ENCODE measurements at regions not wholly inside any gene's neighbourhood (a gene's known extent, or its start where the extent isn't known, plus 50 kb on each side); places are given as distances from the start of the nearest gene placed in this dataset.

GRCh38 chr2:128537646-128538045 lies 219.0 kb upstream of the HS6ST1 start:
- no peak for DNase-seq

DNA sequence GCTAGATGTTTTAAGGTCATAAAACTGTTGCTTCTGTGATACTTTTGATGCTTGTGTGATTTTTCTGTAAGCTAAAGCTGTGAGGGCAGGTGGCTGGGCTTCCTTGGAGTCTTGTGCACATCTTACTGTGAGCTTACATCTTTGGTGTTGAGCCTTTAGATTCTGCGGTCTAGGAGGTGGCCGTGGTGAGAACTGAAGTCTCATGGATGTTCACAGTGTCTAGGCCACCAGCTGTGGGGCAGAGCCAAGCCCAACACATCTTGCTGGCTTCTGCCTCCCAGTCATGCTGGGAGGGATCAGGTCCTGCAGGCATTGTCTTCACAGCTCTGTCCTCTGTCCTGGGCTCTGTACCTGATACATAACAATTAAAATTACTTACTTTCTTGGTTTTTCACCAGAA lies 219.7 kb upstream of the HS6ST1 start:
- DNase-seq: no peak

- no peak for DNase-seq
Observed at GRCh38 chr2:128540670-128541069, 222.0 kb upstream of the HS6ST1 start.

DNA sequence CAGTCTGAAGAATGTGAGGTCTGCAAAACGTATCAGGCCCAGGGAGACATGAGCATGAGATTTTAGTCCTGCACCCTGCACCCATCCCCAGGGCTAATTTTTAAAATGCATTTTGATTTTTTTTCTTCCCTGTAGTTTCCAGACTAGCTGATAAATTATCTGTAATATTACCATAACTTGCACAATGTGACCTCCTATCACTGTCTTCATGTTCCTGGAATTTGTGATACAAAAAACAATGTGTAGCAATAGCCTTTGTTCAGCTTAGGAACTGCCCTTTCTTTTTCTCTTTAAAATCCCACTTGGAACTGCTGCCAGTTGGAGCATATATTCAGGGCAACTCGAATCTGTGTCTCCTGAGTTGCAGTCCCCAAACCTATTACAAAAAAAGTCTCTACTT lies 222.8 kb upstream of the HS6ST1 start:
- DNase-seq: no peak

DNA sequence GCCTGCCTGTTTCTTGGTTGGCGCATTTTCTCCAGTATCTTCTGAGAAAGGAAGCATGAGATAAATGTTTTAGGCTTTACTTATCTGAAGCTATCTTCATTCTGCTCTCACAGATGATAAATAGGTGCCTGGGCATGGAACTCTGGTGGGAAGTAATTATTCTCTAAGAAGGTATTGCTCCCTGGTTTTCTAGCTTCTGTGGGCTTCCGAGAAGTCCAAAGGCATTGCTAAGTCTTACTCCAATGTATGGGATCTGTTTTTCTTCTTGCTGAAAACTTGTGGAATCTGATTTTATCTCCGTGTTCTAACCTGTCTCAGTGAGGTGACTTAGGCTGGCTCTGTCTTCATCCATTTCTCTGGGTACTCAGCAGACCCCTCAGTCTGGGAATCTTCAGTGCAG lies 224.4 kb upstream of the HS6ST1 start:
- no peak for DNase-seq

- DNase-seq: no peak
Observed at GRCh38 chr2:128543646-128544045, 225.0 kb upstream of the HS6ST1 start.

DNA sequence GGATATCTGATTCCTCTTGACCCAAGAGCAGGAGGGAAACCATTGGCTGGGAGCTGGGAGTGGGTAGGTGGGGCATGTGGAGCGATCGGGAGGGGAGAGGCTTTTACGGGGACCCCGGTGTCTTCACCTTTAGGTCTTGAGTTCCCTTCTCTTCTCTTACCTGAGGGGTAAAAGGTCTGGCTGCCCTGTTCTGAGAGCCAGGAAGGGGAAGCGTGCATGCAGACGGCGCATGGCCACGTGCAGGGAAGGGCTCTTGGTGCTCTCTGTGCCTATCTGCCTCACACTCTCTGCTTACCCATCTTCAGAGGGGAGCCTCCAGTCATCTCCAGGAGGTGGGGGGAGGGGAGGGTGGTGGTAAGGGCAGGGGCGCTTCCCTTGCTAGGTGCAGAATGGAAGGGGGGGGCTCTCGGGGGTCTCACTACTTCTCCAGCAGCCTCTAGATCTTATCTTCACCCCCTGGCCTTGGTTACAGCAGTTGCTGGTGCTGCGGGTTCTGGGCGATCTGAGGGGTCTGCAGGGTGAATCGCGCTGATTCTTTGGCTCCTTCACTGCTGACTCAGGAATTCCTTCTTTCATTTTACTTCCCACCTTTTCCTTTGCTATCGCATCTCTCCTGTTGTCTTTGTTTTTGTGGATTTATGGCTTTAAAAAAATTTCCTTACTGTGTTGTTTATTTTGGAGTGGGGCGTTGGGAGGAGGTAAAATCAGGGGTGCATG lies 225.8 kb upstream of the HS6ST1 start:
- no peak for DNase-seq

GRCh38 chr2:128545085-128545484 lies 226.4 kb upstream of the HS6ST1 start:
- no peak for DNase-seq

GRCh38 chr2:128545829-128546228 lies 227.2 kb upstream of the HS6ST1 start:
- DNase-seq: no peak

DNA sequence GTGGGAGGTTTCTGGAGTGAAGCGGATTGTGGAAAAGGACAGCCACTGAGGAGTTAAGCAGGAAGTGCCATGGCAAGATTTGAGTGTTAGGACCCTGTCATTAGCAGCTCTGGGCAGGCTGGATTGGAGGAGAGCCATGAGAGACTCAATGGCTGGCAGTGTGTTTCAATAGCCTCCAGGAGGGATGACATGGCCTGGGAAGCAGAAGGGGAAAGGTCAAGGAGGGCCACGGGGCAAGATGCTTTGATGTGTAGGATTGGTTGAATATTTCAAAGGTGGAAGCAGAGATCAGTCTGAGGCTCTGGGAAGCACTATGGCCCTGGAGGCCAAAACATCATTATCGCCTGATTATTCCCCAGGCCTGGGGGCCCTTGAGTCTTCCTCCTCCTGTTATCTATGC lies 229.0 kb upstream of the HS6ST1 start:
- DNase-seq: no peak

DNA sequence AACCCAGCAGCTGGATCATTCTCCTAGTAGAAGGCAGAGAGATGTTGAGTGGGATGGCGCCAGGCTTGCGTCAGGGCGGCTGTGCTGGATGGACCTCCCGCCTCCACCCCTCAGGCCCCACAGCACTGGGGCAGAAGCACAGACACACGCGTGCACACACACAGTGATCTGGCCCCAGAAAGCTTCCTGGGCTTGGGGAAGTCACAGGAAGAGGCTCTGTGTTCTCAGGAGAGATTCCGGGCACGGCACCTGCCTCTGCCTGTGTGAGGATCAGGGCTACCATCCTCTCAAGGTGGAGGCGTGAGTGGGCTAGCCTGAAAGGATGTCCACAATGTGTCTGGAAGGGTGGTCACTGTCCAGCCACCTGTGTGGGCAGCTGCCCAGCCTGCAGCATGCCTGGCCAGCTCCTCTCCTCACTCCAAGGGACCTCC lies 229.8 kb upstream of the HS6ST1 start:
- DNase-seq: no peak

- no peak for DNase-seq
Observed at GRCh38 chr2:128549094-128549493, 230.4 kb upstream of the HS6ST1 start.

DNA sequence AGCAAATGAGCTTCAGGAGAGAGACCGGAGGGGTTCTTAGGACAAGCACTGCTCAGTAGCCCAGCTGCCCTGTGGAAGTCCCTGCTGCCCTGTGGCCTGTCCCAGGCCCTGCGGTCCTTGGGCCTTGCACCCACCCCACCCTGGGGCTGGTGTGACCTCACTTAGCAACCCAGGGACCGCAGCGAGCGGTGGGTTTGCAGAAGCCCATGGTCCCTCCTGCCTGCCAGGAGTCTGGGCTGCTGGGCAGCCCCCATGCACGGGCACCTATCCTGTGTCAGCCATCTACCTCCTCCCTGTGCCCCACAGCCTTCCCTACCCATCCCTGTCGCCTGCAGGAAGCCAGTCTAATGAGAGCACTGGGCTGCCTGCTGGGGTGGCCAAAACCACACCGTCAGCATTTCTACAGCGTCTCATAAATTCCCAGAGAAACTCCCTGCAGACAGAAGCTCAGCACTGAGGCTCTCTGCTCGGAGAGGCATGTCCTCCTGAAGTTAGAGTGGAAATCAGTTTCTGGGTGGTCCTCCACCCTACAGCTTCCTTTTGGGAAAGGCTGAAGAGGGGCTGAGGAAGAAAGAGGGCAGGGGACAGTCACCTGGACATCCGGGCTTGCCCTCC lies 231.1 kb upstream of the HS6ST1 start:
- DNase-seq: no peak

DNA sequence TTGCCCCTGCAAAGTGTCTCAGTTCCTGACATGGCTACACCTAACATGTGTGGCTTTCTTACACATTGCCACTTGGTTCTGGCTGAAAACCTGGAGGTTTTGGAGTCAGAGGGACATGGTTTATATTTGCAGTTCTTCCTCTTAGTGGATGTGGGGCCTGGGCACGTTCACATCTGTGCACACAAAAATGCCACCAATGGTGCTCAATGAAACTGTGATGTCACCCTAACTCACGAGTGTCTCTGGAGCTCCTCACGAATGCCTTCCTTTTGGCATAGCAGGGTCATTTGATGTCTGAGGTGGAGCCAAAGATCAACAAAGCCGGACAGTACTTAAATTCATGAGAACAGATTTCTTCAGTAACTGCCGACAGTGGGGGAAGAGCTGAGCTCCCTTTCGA lies 231.7 kb upstream of the HS6ST1 start:
- no peak for DNase-seq

DNA sequence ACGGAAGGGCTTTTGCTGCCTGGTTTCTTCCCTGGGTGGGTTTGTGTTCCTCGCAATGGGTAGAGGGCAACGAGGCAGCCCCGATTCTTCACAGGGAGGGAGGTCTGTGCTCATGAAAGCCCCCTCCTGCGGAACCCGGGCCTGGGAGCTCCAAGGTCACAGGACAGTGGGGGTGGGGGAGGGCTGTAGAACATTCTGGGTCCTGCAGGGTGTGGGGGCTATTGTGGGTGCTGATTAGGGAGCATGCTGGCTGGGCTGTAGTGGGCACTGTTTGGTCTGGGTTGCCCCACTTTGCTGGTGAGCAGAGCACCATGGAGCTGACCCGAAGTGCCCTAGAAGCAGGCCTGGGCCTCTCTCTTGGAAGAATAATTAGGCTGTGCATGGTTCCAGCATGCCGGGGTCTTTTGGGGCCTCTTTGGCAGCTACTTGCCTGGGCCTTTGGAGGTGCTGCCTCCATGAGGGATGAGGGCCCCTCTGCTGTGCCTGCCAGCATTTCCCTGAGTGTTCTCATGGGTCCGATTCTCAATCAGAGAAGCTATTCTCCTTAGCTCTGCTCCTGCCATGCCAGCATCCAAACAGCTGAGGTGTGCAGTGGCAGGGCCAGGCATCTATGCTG lies 232.2 kb upstream of the HS6ST1 start:
- DNase-seq: no peak

DNA sequence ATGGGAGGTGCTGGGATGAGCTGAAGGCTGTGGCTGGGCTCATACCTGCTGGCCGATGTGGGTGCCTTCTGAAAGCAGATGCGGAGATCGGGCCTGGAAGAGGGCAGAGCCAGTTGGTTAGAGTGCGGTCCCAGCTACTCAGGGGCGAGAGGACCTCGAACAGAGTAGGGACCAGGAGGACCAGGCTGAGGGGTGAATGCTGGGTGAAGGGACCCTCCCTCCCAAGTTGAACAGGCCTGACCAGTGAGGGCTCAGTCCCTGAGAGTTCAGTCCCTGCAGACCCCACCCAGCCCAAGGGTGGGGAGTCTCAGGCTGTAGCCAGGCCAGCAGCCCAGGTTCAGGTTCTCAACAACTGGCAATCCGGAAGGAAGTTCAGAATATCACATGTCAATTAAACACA lies 232.8 kb upstream of the HS6ST1 start:
- DNase-seq: no peak

DNA sequence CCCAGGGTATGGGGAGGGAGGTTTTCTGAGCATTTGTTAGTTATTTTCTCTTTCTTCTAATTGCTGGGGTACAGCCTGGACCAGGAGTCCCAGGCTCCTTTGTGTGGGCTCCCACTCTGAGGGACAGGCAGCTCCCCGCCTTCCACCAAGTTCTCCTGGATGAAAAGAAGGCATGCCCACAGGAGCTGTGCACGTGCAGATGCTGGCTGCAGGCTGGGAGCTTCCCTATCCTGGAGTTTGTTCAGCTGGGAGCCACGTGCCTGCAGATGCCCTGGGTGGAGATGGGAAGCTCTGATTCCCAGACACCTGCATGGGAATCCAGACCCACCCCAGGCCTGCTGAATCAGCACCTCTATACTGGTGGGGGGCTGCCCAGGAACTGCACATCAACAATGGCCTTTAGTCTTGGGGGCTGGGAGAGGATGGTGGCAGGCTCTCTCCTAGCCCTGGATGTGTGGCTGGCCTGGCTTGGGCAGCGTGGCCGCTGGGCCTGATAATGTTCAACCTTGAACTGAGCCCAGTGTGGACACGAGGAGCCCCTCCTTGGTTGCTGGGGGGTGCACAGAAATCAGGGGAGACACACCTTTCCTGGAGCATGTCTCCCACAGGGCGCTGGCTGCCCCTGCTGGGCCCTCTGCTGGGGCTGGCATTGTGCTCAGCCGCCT lies 233.6 kb upstream of the HS6ST1 start:
- DNase-seq: no peak

DNA sequence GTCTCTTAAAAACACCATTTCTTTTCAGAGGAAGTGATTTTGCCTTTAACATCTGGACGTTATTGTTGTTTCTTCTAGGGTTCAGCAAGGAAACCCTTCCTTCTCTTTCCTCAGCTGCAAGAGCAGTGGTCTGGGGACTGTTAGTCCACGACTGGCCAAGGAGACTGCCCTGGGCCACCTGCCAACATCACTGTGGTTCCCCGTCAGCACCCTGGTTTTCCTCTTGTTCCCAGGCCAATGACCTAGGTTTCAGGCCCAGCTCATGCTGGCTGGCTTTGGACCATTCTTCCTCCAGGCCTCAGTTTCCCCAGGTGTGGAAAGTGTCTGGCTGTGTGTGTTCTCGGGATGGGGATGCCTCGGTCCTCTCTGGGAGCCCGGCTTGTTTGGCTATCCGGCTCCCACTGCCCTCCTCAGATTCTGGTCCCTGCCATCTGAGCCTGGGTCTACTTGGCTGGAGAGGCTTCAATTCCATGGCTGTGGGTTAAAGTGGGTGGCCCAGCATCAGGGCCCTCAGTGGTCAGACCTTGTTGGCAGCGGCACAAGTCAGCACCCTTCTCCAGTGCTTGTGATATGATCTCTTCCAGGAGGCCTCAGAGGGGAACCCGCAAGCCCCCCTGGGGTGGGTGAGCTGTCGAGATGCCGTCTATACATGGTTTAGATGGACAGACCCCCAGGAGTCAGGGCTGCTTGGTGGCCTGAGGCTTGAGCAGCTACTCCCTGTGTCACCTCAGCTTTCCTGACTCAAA lies 234.3 kb upstream of the HS6ST1 start:
- DNase-seq: no peak

DNA sequence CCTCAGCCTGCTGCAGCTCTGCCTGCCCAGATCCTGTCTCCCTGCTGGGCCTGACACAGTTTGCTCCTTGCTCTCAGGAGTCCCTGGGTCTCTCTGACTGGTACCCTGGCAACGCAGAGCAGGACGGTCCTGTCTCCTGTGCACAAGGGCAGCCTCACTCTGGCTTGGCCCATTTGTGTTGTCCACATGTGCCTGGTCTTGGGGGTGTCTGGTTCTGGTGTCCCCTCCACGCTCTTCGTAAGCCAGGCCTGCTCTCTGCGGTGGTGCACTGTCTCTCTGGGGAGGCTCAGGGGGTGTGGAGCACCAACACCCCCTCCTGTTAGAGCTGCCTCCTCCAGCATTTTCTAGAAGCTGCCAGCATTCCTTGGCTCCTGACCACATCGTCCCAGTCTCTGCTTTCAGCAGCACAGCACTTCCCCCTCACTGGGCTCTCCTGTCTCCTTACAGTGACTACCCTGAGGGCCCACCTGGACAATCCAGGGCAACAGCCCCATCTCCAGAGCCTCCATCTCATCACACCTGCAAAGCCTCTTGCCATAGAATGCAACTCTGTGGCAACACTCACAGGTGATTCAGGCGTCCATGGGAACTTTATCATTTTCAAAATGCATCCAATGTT lies 235.6 kb upstream of the HS6ST1 start:
- no peak for DNase-seq

GRCh38 chr2:128555433-128555832 lies 236.8 kb upstream of the HS6ST1 start:
- DNase-seq: no peak

DNA sequence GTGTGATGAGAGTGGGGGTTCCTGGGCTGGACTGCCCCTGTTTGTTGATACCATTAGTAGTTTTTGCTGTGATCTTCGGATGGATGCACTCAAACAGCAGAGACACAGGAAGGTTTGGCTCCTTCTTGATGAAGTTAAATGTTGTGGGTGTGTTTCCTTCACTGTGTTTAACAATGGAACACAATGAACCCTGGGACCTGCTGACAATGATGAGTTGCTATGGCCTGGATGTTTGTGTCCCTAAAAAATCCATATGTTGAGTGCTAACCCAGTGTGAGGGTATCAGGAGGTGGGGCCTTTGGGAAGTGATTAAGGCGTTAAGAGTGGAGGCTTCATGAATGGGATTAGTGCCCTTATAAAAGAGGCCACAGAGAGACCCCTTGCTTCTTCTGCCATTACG lies 237.4 kb upstream of the HS6ST1 start:
- no peak for DNase-seq

- DNase-seq: no peak
Observed at GRCh38 chr2:128556633-128557032, 238.0 kb upstream of the HS6ST1 start.

DNA sequence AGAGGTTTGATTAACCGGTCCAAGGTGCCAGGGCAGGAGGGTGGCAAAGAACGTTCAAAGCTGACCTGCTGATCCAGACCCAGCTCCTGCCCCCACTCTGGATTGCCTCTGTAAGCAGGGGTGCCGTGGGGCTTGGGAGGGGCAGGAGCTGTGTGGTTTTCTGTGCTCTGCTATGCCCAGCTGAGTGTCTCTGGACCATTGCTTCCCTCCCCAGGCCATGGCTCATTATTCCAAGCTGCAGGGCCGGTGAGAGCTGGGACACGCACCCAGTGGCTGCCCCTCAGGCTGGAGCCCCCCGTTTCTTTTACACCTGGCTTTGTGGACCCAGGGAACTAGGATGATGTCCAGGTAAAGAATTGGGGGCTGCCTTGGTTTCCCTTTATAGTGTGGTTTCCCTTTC lies 238.4 kb upstream of the HS6ST1 start:
- DNase-seq: no peak

All from CD4-positive, alpha-beta T cell treated with Interleukin-6 for 4 hours (primary cell).